IMR-90 (cell line): ENCODE measurements at regions not wholly inside any gene's neighbourhood (a gene's known extent, or its start where the extent isn't known, plus 50 kb on each side); places are given as distances from the start of the nearest gene placed in this dataset.

Experiments
- BHLHE40 ChIP-seq: fragments of 150-350 bp; IDR thresholded peaks from 2 replicates; pipeline ENCODE4 v1.6.1; 2016; ENCODE audit warnings: mild to moderate bottlenecking, low read depth, low read length
- CEBPB ChIP-seq: IDR thresholded peaks from 2 replicates; pipeline ENCODE4 v1.6.1; 2012; ENCODE audit warnings: low read depth, low read length, improper control_type of control experiment
- CHD1 ChIP-seq: IDR thresholded peaks from 2 replicates; pipeline ENCODE4 v1.6.1; 2012; ENCODE audit warnings: low read depth, low read length, improper control_type of control experiment
- MAFK ChIP-seq: IDR thresholded peaks from 2 replicates; pipeline ENCODE4 v1.6.1; 2012; ENCODE audit warnings: low read depth, low read length, improper control_type of control experiment
- MAZ ChIP-seq: IDR thresholded peaks from 2 replicates; pipeline ENCODE4 v1.6.1; 2012; ENCODE audit warnings: low read depth, mild to moderate bottlenecking, low read length, improper control_type of control experiment, moderate library complexity, borderline replicate concordance
- MXI1 ChIP-seq: IDR thresholded peaks from 2 replicates; pipeline ENCODE4 v1.6.1; 2012; ENCODE audit warnings: low read depth, mild to moderate bottlenecking, low read length, moderate library complexity, borderline replicate concordance
- NFE2L2 ChIP-seq: fragments of 150-350 bp; IDR thresholded peaks from 2 replicates; pipeline ENCODE4 v1.6.1; 2016; ENCODE audit warnings: low read depth, mild to moderate bottlenecking, low read length
- POLR2A ChIP-seq: IDR thresholded peaks from 2 replicates; pipeline ENCODE4 v1.6.1; 2012; ENCODE audit warnings: mild to moderate bottlenecking, low read depth, low read length
- RAD21 ChIP-seq: IDR thresholded peaks from 2 replicates; pipeline ENCODE4 v1.6.1; 2012; ENCODE audit warnings: low read length, improper control_type of control experiment
- RFX5 ChIP-seq: IDR thresholded peaks from 2 replicates; pipeline ENCODE4 v1.8.0; 2012; ENCODE audit warnings: low read depth, mild to moderate bottlenecking, low read length, moderate library complexity
- SMC3 ChIP-seq: fragments of 150-350 bp; IDR thresholded peaks from 2 replicates; pipeline ENCODE4 v1.6.1; 2016; ENCODE audit warnings: low read depth, mild to moderate bottlenecking, antibody characterized with exemption, low read length, moderate library complexity
- TF ChIP-seq, protein P1 (sequence below): conservative IDR thresholded peaks from 2 replicates; pipeline ENCODE4 v1.5.1; 2012; ENCODE audit warnings: mild to moderate bottlenecking, low read depth, low read length, improper control_type of control experiment
- TF ChIP-seq, protein P2 (sequence below): fragments of 150-350 bp; IDR thresholded peaks from 2 replicates; pipeline ENCODE4 v1.6.1; 2017; ENCODE audit warnings: mild to moderate bottlenecking, antibody characterized with exemption, low read length, low read depth
- TF ChIP-seq, protein P3 (sequence below): fragments of 150-350 bp; IDR thresholded peaks from 2 replicates; pipeline ENCODE4 v1.6.1; 2016; ENCODE audit warnings: low read depth, mild to moderate bottlenecking, low read length, moderate library complexity, borderline replicate concordance

DNA sequence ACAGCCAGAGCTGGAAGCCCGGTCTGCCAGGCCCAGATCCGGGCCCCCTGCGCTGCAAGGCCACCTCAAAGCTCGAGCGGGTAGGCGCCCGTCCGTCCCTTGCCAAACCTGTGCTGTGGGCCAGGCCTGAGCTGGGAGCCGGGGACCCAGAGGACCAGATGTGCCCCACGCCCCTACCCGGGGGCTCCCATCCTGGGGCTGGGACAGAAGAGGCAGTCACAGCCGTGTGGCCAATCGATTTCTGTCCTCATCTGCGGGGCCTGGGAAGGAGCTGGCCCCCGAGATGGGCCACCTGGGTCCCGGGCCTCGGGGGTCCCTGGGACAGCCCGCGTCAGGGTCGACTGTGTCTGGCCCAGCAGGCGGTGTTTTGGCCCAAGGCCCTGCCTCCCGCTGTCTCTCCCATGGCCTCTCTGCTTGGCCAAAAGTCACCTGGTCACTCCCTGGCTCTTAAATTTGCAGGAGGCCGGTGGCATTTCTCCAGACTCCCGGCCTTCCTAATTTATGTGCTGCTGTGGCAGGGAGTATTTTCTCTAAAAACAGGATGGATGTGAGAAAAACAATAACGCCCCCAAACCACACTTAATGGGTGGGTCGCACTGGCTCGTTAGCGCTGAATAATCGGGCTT, 63.8 kb downstream of the UNCX start:
- TF ChIP-seq, protein P1, sequence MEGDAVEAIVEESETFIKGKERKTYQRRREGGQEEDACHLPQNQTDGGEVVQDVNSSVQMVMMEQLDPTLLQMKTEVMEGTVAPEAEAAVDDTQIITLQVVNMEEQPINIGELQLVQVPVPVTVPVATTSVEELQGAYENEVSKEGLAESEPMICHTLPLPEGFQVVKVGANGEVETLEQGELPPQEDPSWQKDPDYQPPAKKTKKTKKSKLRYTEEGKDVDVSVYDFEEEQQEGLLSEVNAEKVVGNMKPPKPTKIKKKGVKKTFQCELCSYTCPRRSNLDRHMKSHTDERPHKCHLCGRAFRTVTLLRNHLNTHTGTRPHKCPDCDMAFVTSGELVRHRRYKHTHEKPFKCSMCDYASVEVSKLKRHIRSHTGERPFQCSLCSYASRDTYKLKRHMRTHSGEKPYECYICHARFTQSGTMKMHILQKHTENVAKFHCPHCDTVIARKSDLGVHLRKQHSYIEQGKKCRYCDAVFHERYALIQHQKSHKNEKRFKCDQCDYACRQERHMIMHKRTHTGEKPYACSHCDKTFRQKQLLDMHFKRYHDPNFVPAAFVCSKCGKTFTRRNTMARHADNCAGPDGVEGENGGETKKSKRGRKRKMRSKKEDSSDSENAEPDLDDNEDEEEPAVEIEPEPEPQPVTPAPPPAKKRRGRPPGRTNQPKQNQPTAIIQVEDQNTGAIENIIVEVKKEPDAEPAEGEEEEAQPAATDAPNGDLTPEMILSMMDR = no peak
- no peak for TF ChIP-seq CEBPB
- TF ChIP-seq POLR2A = no peak
- TF ChIP-seq NFE2L2 = no peak
- no peak for TF ChIP-seq BHLHE40
- TF ChIP-seq, protein P2, sequence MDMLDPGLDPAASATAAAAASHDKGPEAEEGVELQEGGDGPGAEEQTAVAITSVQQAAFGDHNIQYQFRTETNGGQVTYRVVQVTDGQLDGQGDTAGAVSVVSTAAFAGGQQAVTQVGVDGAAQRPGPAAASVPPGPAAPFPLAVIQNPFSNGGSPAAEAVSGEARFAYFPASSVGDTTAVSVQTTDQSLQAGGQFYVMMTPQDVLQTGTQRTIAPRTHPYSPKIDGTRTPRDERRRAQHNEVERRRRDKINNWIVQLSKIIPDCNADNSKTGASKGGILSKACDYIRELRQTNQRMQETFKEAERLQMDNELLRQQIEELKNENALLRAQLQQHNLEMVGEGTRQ = no peak
- no peak for TF ChIP-seq MAZ
- no peak for TF ChIP-seq MXI1
- TF ChIP-seq SMC3 = no peak
- no peak for TF ChIP-seq CHD1
- TF ChIP-seq RFX5 = no peak
- no peak for TF ChIP-seq RAD21
- TF ChIP-seq, protein P3, sequence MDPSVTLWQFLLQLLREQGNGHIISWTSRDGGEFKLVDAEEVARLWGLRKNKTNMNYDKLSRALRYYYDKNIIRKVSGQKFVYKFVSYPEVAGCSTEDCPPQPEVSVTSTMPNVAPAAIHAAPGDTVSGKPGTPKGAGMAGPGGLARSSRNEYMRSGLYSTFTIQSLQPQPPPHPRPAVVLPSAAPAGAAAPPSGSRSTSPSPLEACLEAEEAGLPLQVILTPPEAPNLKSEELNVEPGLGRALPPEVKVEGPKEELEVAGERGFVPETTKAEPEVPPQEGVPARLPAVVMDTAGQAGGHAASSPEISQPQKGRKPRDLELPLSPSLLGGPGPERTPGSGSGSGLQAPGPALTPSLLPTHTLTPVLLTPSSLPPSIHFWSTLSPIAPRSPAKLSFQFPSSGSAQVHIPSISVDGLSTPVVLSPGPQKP = no peak
- no peak for TF ChIP-seq MAFK
